ENCODE measurements at regions not wholly inside any gene's neighbourhood (a gene's known extent, or its start where the extent isn't known, plus 50 kb on each side); places are given as distances from the start of the nearest gene placed in this dataset.

DNA sequence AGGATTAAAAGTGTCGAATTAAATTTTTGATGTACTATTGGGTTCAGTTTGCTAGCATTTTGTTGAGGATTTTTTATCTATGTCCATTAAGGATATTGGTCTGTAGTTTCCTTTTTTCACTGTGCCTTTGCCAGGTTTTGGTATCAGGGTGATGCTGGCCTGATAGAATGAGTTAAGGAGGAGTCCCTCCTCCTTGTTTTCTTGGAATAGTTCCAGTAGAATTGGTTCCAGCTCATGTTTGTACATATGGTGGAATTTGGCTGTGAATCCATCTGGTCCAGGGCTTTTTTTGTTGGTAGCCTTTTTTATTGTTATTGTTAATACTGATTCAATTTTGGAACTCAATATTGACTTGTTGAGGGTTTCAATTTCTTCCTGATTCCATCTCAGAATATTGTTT is 141.8 kb downstream of the SIM1 start:
- in situ Hi-C loops (cut with HindIII; ENCODE audit: low sequenced_read_pairs) = no loop called here
- TF ChIP-seq CTCF (IDR thresholded peaks at IDR 0.05; ENCODE audit: low read depth, low read length) = no peak
- no peak overlapping the region for H3K4me3 ChIP-seq (ENCODE audit: low read depth, low read length)
- DNase-seq (ENCODE audit: low read depth, low spot score) = no peak

DNA sequence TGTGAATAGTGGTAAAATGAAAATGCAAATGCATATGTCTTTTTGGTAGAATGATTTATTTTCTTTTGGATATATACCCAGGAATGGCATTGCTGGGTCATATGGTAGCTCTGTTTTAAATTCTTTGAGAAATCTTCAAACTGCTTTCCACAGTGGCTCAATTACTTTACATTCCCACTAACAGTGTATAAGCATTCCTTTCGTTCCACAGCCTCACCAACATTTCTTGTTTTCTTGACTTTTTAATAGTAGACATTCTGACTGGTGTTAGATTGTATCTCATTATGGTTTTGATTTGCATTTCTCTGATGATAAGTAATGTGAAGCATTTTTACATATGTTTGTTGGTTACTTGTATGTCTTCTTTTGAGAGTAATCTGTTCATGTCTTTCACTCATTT is 144.0 kb downstream of the SIM1 start:
- H3K4me3 ChIP-seq (ENCODE audit: low read depth, low read length) = no peak overlapping the region
- in situ Hi-C loops (cut with HindIII; ENCODE audit: low sequenced_read_pairs) = no loop called here
- no peak for TF ChIP-seq CTCF (IDR thresholded peaks at IDR 0.05; ENCODE audit: low read depth, low read length)
- no peak for DNase-seq (ENCODE audit: low read depth, low spot score)

DNA sequence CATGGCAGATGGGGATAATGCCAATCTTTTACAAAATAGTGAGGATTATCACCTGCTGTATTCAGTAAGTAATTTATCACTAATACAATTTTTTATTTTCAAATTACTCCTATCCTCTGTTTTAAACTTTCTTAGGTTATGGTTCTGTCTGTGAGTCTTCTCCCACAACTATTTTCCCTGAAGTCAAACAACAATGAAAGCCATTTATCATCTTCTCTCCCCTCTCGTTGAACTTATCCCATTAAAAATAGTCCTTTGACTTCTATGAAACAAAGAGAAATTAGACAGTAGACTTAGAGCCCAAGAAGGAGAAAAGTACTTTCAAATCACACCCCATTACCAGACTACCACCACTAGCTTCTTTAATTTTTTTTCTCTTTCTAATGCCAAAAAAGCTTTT is 147.7 kb downstream of the SIM1 start:
- TF ChIP-seq CTCF (IDR thresholded peaks at IDR 0.05; ENCODE audit: low read depth, low read length) = no peak
- no peak overlapping the region for H3K4me3 ChIP-seq (ENCODE audit: low read depth, low read length)
- in situ Hi-C loops (cut with HindIII; ENCODE audit: low sequenced_read_pairs) = no loop called here
- no peak for DNase-seq (ENCODE audit: low read depth, low spot score)

DNA sequence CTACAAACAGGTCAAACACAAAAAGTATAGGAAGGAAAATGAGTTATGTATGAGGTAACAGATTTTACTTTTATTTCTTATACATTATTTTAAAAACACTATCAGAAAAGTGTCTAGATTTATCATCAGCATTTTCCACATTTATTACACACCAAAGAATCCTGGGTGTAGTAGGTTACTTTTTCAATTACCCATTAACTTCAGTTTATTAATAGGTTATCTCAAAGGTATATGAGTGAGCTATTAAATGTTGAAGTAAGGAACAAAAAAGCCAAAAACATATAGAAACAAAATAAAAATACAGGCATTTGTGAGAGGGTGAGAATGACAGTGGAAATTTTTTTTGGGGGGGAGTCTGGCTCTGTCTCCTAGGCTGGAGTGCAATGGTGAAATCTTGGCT is 150.5 kb downstream of the SIM1 start:
- in situ Hi-C loops (cut with HindIII; ENCODE audit: low sequenced_read_pairs) = no loop called here
- DNase-seq (ENCODE audit: low read depth, low spot score) = no peak
- no peak for TF ChIP-seq CTCF (IDR thresholded peaks at IDR 0.05; ENCODE audit: low read depth, low read length)

DNA sequence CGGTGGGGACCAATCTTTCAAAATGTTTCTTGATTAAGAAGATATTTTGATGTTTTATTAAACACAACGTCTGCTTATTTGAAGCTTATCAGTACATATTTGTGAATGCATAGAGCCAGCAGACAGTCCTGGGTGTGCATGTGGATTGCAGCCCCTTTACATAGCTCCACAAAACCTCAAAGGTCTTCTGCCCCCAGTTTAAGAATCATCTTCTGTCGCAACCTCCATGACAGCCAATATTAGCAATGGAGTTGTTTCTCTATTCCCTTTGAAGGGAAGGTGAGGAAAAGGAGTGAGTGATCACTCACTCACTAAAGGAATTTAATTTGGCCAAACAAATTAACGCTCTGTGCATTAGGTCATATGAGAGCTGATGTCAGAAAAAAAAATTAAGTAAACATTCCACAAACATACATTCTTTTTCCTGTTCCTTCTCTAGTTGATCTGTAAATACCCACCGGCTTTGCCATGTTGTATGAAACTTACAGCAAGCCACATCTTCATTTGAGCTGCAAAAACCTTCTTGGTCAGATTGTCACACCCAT is 152.9 kb downstream of the SIM1 start:
- in situ Hi-C loops (cut with HindIII; ENCODE audit: low sequenced_read_pairs) = no loop called here
- TF ChIP-seq CTCF (IDR thresholded peaks at IDR 0.05; ENCODE audit: low read depth, low read length) = no peak
- H3K4me3 ChIP-seq (ENCODE audit: low read depth, low read length) = no peak overlapping the region
- DNase-seq (ENCODE audit: low read depth, low spot score) = no peak

More for the DNA sequence above, 150.5 kb downstream of the SIM1 start:
- no peak overlapping the region for H3K4me3 ChIP-seq (ENCODE audit: low read depth, low read length)

DNA sequence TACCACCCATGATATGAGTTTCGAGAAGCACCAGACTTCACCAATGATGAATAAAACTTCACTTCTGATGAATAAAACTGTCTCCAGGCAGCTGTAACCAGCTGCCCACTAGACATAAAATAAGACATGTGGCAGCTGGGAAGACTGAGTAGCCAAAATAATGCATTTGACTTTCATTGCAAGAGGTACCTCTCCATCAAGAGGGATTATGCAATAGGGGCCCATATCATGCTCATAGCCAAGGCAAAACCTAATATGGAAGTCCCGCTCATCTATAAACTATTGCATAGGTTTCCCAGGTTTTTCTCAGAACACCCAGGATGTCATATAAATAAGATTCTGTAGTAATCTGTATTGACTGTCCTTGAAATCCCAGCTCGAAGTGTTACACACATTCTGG is 155.5 kb downstream of the SIM1 start:
- TF ChIP-seq CTCF (IDR thresholded peaks at IDR 0.05; ENCODE audit: low read depth, low read length) = no peak
- in situ Hi-C loops (cut with HindIII; ENCODE audit: low sequenced_read_pairs) = no loop called here
- no peak for DNase-seq (ENCODE audit: low read depth, low spot score)
- no peak overlapping the region for H3K4me3 ChIP-seq (ENCODE audit: low read depth, low read length)

DNA sequence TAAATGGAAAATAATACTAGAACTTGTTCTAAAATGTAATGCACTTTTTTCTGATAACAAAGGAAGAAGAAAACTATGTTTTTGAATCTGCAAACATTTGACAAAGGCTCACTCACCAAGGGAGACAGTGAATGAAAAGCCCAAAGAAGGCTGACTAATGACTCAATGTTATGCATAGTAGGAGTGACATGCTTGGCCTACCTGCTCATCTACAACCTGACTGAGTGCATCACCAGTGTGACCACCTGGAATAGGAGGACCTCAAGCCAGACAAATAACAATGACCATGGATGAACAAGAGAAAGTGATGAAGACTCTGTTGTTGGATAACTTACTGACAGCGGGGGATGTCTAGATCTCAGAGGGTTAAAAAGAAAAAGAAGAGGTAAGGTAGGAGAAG is 157.2 kb downstream of the SIM1 start:
- no peak for DNase-seq (ENCODE audit: low read depth, low spot score)
- no peak overlapping the region for H3K4me3 ChIP-seq (ENCODE audit: low read depth, low read length)
- no peak for TF ChIP-seq CTCF (IDR thresholded peaks at IDR 0.05; ENCODE audit: low read depth, low read length)
- in situ Hi-C loops (cut with HindIII; ENCODE audit: low sequenced_read_pairs) = no loop called here

Measured in astrocyte of the spinal cord (primary cell).